ENCODE measurements at regions not wholly inside any gene's neighbourhood (a gene's known extent, or its start where the extent isn't known, plus 50 kb on each side); places are given as distances from the start of the nearest gene placed in this dataset.

DNA sequence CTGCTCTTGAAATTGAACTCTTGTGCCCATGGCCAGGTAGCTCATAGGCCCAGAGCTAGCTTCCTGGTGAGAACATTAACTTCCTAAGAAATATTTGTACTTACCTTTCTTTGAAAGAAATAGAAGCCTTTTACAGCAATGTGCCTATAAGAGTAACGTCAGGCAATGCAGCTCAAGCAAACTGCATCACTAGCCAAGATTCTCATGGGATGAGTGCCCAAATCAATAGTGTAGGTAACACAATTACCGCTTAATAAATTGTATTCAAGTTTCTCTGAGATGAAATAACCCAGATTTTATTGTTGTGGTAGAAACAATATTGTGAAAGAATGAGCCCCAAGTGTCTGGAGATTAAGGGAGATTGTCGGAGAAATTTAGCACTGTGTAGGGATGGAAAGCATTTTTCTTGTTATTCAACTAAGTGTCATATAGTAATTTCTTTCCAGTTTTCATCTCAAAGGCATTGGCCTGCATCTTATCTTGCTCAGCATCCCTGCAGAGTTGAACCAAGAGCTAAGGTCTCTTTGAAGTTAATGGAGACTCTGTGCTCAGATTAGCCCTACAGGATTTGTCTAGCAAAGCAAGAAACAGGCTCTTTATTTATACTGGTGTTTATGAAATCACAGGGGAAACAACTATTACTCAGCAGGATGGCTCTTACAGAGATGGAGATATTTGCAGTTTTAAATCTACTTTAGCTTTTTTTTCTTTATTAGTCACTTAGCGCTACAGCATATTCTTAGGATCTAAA is 321.0 kb upstream of the PDGFD start:
- no peak for TF ChIP-seq NAIF1 (CRISPR knock-in tag; IDR thresholded peaks at IDR 0.05; ENCODE audit: borderline replicate concordance)
- TF ChIP-seq NFIC (IDR thresholded peaks at IDR 0.05; ENCODE audit: low read length) = no peak
- TF ChIP-seq ZNF839 (CRISPR knock-in tag; IDR thresholded peaks at IDR 0.05; ENCODE audit: borderline replicate concordance) = no peak
- no peak for TF ChIP-seq ZBTB7A (CRISPR knock-in tag; IDR thresholded peaks at IDR 0.05)
- TF ChIP-seq ZFP36L2 (CRISPR knock-in tag; IDR thresholded peaks at IDR 0.05) = no peak
- no peak for TF ChIP-seq ELF1 (CRISPR knock-in tag; IDR thresholded peaks at IDR 0.05)
- in situ Hi-C loops (cut with HindIII; ENCODE audit: extremely low pct_ligation_motif_present, low pct_unique_long_range_greater_than_20kb) = no loop called here
- DNase-seq (ENCODE audit: low spot score) (no peak), FAIRE-seq (no peak), ATAC-seq (no peak)
- no peak overlapping the region for H2AFZ ChIP-seq (ENCODE audit: low read length)
- H3K36me3 ChIP-seq (replicated peaks in 1 of 2; ENCODE audit: control insufficient read depth in 1 of 2, insufficient read depth in 2 of 2, low read length in 2 of 2) = no peaks in the 10 kb centered on the region
- no peaks in the 10 kb centered on the region for H3K4me1 ChIP-seq (ENCODE audit: insufficient read depth, low read length)
- peaks cover 54% of the 10 kb centered on the region for H3K9me3 ChIP-seq (ENCODE audit: low read length)
- no TSS peak for BruUV-seq (replicated peaks)
- H3K79me2 ChIP-seq (ENCODE audit: insufficient read depth, low read length) = no peaks in the 10 kb centered on the region
- H3K4me3 ChIP-seq (replicated peaks in 1 of 3; ENCODE audit: insufficient read depth in 1 of 3, low read depth in 2 of 3, low read length in 3 of 3) = no peak overlapping the region
- H3K27ac ChIP-seq (ENCODE audit: extremely low read length, insufficient read depth, low read length) = no peak overlapping the region
- H4K20me1 ChIP-seq (ENCODE audit: insufficient read depth, low read length) = no peaks in the 10 kb centered on the region
- 0% methylated on average over 4 of the region's 4 CpGs for WGBS (ENCODE audit: low lambda C conversion rate)
- intact Hi-C loops (cut with micrococcal nuclease; ENCODE audit: unreplicated experiment) = no loop called here
- CTCF ChIA-PET (ENCODE audit: low intra/inter-chr PET ratio, low total read pairs) = no interaction called here
- H3K27me3 ChIP-seq (ENCODE audit: control insufficient read depth in 1 of 2, insufficient read depth in 2 of 2, low read length in 2 of 2) = no peaks in the 10 kb centered on the region
- no peak overlapping the region for H3K4me2 ChIP-seq (ENCODE audit: low read depth, low read length)
- no peak overlapping the region for H3K9ac ChIP-seq (ENCODE audit: insufficient read depth, low read depth, low read length)
- POLR2A ChIA-PET = no interaction called here

- Histone ChIP-seq H3K4me3 (replicated peaks in 1 of 3; ENCODE audit: insufficient read depth in 1 of 3, low read depth in 2 of 3, low read length in 3 of 3) (no peak overlapping the region), H3K27me3 (ENCODE audit: control insufficient read depth in 1 of 2, insufficient read depth in 2 of 2, low read length in 2 of 2) (no peaks in the 10 kb centered on the region), H3K27ac (ENCODE audit: extremely low read length, insufficient read depth, low read length) (no peak overlapping the region), H3K36me3 (replicated peaks in 1 of 2; ENCODE audit: control insufficient read depth in 1 of 2, insufficient read depth in 2 of 2, low read length in 2 of 2) (no peaks in the 10 kb centered on the region), H3K9me3 (ENCODE audit: low read length) (peaks cover 17% of the 10 kb centered on the region; the same call in 1 of the 2 replicates), H3K9ac (ENCODE audit: insufficient read depth, low read depth, low read length) (no peak overlapping the region), H4K20me1 (ENCODE audit: insufficient read depth, low read length) (no peaks in the 10 kb centered on the region), H3K4me1 (ENCODE audit: insufficient read depth, low read length) (no peaks in the 10 kb centered on the region), H3K79me2 (ENCODE audit: insufficient read depth, low read length) (no peaks in the 10 kb centered on the region), H3K4me2 (ENCODE audit: low read depth, low read length) (no peak overlapping the region), H2AFZ (ENCODE audit: low read length) (no peak overlapping the region)
- DNase-seq (ENCODE audit: low spot score) (no peak), ATAC-seq (no peak), FAIRE-seq (no peak)
- ChIA-PET POLR2A (no interaction called here), CTCF (ENCODE audit: low intra/inter-chr PET ratio, low total read pairs) (no interaction called here)
- BruUV-seq (replicated peaks) = no TSS peak
- intact Hi-C loops (cut with micrococcal nuclease; ENCODE audit: unreplicated experiment) (no loop called here), in situ Hi-C loops (cut with HindIII; ENCODE audit: extremely low pct_ligation_motif_present, low pct_unique_long_range_greater_than_20kb) (no loop called here)
- 3% methylated on average over 2 of the region's 2 CpGs for WGBS (ENCODE audit: low lambda C conversion rate)
- TF ChIP-seq PRPF4 (IDR thresholded peaks at IDR 0.05; ENCODE audit: low read depth, low read length, poor library complexity, severe bottlenecking) (no peak), CBX2 (IDR thresholded peaks at IDR 0.05; ENCODE audit: low read depth, low read length) (no peak), CBX2 (CRISPR knock-in tag; IDR thresholded peaks at IDR 0.05; ENCODE audit: low read depth) (no peak), GZF1 (CRISPR knock-in tag; IDR thresholded peaks at IDR 0.05) (no peak), ZFAT (CRISPR knock-in tag; conservative IDR thresholded peaks at IDR 0.05) (no peak), ZNF232 (CRISPR knock-in tag; IDR thresholded peaks at IDR 0.05; ENCODE audit: borderline replicate concordance) (no peak), KAT8 (CRISPR knock-in tag; IDR thresholded peaks at IDR 0.05) (no peak), REPIN1 (CRISPR knock-in tag; IDR thresholded peaks at IDR 0.05; ENCODE audit: borderline replicate concordance, low read depth) (no peak), ZMYM3 (CRISPR knock-in tag; IDR thresholded peaks at IDR 0.05) (no peak), KMT2A (CRISPR knock-in tag; IDR thresholded peaks at IDR 0.05) (no peak), HDAC1 (CRISPR knock-in tag; IDR thresholded peaks at IDR 0.05) (no peak)
- TF ChIP-seq, protein P1, sequence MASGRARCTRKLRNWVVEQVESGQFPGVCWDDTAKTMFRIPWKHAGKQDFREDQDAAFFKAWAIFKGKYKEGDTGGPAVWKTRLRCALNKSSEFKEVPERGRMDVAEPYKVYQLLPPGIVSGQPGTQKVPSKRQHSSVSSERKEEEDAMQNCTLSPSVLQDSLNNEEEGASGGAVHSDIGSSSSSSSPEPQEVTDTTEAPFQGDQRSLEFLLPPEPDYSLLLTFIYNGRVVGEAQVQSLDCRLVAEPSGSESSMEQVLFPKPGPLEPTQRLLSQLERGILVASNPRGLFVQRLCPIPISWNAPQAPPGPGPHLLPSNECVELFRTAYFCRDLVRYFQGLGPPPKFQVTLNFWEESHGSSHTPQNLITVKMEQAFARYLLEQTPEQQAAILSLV (CRISPR knock-in tag; IDR thresholded peaks at IDR 0.05; ENCODE audit: borderline replicate concordance) = no peak
- TF ChIP-seq, protein P2, sequence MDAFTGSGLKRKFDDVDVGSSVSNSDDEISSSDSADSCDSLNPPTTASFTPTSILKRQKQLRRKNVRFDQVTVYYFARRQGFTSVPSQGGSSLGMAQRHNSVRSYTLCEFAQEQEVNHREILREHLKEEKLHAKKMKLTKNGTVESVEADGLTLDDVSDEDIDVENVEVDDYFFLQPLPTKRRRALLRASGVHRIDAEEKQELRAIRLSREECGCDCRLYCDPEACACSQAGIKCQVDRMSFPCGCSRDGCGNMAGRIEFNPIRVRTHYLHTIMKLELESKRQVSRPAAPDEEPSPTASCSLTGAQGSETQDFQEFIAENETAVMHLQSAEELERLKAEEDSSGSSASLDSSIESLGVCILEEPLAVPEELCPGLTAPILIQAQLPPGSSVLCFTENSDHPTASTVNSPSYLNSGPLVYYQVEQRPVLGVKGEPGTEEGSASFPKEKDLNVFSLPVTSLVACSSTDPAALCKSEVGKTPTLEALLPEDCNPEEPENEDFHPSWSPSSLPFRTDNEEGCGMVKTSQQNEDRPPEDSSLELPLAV (CRISPR knock-in tag; conservative IDR thresholded peaks at IDR 0.05; ENCODE audit: low read depth) = no peak
These were observed 313.0 kb upstream of the PDGFD start for GRCh38 chr11:104476898-104477297.
